AG04449 (cell line): ENCODE measurements at regions not wholly inside any gene's neighbourhood (a gene's known extent, or its start where the extent isn't known, plus 50 kb on each side); places are given as distances from the start of the nearest gene placed in this dataset.
"Not testable (repeated sequence)": the region's sequence is repeated elsewhere in the genome, so short reads cannot be mapped to it uniquely, and the experiment has no call there.

Source experiments
- CTCF ChIA-PET: fragments of 350-600 bp; formaldehyde crosslinking; extraction: SDS; loops from one replicate; lab custom pipeline; 2021; ENCODE audit warnings: antibody characterized with exemption; lab: Yijun Ruan, JAX
- POLR2A ChIA-PET: fragments of 400-600, 350-600 bp; formaldehyde crosslinking; extraction: SDS; loops from one replicate; lab custom pipeline; 2020; ENCODE audit warnings: antibody characterized with exemption, inconsistent platforms; lab: Yijun Ruan, JAX
- DNase-seq: peaks from one replicate; pipeline ENCODE4 v3.0.0-alpha.2; 2010; ENCODE audit warnings: low read depth, low spot score
- H3K4me3 ChIP-seq: 2 replicates; pipeline ENCODE4 v1.5.1; 2011; ENCODE audit warnings: low read depth, mild to moderate bottlenecking, control low read depth, low read length
- TF ChIP-seq, protein P1 (sequence below): IDR thresholded peaks from one replicate; pipeline ENCODE4 v1.5.1; 2011; ENCODE audit warnings: mild to moderate bottlenecking, moderate library complexity, low read length, control low read depth, inconsistent platforms; ENCODE audit not compliant: insufficient read depth; ENCODE audit errors: missing control alignments

DNA sequence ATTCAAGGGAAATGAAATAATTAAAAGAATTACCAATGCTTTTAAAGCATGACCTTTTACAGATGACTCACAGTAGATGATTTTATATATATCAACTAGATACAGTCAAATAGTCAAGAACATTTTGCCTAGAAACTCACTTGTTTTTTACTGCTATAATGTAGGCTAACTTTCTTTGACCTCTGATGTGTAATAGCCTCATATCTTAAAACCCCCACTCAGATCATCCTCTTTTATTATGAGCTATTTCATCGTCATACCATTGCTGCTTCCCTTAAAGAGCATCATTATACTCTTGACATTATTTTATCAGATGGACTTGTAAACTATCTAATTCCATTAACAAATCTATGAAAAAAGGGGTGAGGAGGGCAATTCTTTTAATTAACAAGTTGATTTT is 355.9 kb upstream of the AGA start:
- POLR2A ChIA-PET, result no interaction called here
- H3K4me3 ChIP-seq, result no peak overlapping the region
- TF ChIP-seq, protein P1, sequence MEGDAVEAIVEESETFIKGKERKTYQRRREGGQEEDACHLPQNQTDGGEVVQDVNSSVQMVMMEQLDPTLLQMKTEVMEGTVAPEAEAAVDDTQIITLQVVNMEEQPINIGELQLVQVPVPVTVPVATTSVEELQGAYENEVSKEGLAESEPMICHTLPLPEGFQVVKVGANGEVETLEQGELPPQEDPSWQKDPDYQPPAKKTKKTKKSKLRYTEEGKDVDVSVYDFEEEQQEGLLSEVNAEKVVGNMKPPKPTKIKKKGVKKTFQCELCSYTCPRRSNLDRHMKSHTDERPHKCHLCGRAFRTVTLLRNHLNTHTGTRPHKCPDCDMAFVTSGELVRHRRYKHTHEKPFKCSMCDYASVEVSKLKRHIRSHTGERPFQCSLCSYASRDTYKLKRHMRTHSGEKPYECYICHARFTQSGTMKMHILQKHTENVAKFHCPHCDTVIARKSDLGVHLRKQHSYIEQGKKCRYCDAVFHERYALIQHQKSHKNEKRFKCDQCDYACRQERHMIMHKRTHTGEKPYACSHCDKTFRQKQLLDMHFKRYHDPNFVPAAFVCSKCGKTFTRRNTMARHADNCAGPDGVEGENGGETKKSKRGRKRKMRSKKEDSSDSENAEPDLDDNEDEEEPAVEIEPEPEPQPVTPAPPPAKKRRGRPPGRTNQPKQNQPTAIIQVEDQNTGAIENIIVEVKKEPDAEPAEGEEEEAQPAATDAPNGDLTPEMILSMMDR, result no peak
- CTCF ChIA-PET, result no interaction called here
- DNase-seq, result no peak

DNA sequence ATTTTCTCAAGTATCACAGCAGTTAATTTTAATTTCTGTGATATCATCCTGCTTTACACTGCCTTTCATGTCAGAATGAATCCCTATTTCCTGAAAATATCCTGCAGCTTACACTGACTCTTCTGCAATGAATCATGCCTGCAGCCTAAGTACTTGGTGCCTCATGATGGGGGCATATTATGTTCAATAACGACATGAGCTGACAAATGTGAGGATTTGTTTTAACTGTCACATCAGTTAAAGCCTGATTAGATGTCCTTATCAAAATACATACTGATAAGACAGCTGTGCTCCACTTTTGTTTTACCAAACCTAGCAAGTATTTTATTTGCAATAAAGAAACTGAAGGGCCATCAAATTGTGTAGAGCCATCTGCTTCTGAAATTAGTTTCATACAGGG is 359.9 kb upstream of the AGA start:
- ChIA-PET CTCF (no interaction called here), POLR2A (no interaction called here)
- H3K4me3 ChIP-seq, result no peak overlapping the region
- DNase-seq, result no peak
- TF ChIP-seq, protein P1, result no peak

DNA sequence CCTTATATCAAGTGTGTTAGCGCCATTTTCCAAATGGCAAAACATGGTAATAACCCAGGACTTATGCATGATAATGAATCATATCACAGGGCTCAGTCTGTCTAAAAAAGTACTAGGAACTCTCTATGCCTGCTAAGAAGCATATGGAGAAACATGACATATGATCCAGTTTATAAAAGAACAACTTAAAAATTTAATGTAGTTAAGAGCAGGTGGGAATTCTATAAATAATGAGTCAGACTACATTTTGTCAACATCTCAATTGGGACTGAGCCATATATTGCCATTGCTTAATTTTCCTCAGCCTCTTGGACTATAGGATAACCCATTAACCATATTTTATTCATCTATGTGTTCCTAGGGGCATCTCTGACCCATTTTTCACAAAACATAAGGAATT is 360.4 kb upstream of the AGA start:
- no peak overlapping the region for H3K4me3 ChIP-seq
- no peak for DNase-seq
- ChIA-PET POLR2A (no interaction called here), CTCF (no interaction called here)
- TF ChIP-seq, protein P1, result no peak

DNA sequence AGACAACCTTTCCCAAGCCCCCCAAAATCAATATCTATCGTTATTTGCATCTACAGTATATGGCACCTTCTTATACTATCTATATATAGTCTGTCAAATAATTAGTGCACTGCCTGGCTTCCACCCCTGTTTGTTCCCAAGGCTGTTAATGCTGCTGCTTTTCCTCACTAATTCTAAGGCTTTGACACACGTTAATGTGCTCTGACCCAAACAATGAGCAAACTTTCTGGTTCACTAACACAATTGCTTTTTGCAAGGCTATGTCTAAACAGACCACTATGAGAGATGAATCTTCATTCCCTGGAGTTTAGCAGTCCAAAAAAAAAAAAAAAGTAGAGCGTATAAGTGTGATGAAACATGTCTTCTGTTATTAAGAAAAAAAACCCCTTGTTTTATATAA is 360.9 kb upstream of the AGA start:
- TF ChIP-seq, protein P1, result no peak
- ChIA-PET POLR2A (no interaction called here), CTCF (no interaction called here)
- no peak for DNase-seq
- no peak overlapping the region for H3K4me3 ChIP-seq

DNA sequence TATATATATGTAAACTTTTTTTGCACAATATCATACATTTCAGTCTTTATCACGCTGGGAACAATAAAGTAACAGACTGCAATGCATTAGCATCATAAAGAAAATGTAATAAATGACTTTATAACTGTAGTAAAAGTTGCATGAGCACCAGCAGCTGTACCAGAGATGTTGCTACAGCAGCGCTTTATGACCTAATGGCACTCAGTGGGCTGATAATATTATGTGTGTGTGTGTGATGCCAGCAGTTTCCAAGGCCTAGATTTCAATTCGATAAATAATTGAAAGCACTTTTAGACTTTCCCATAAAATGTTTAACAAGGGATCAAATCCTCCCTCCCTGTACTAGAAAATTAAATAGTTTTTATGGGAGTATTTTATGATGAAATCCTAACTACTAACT is 367.6 kb upstream of the AGA start:
- H3K4me3 ChIP-seq, result no peak overlapping the region
- DNase-seq, result no peak
- ChIA-PET POLR2A (no interaction called here), CTCF (no interaction called here)
- TF ChIP-seq, protein P1, result no peak

DNA sequence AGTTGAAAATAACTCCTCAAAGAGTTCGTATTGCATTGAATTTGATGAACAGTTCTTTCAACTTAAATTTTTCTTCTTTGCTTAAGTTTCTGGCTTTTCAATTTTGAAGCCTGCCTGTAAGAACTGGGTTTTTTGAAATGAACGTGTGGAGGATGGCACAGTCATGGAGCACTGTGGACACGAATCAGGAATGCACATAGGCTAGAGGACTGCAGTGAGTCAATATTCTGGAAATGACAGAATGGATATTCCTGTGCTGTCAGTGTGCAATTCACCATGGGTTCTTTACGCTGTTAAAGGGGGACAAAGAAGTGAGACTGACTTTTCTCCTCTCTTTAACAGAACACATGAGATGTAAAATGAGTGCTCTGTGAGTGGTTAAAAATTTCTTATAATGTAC is 368.0 kb upstream of the AGA start:
- DNase-seq, result no peak
- ChIA-PET CTCF (no interaction called here), POLR2A (no interaction called here)
- no peak overlapping the region for H3K4me3 ChIP-seq
- TF ChIP-seq, protein P1, result no peak

DNA sequence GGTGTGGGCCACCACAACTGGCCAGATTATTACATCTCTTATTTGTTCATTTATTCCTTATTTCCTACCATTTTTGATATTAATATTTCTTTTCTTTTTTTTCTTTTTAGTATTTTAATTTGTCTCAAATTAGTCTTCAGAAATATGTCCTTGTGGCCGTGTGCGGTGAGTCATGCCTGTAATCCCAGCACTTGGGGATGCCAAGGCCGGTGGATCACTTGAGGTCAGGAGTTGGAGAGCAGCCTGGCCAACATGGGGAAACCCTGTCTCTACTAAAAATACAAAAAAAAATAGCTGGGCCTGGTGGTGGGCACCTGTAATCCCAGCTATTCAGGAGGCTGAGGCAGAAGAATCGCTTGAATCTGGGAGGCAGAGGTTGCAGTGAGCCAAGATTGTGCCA is 376.2 kb upstream of the AGA start:
- H3K4me3 ChIP-seq, POLR2A ChIA-PET, DNase-seq, CTCF ChIA-PET: not testable (repeated sequence)
